GM19468 (cell line): ENCODE measurements at regions not wholly inside any gene's neighbourhood (a gene's known extent, or its start where the extent isn't known, plus 50 kb on each side); places are given as distances from the start of the nearest gene placed in this dataset.
"Not testable (repeated sequence)": the region's sequence is repeated elsewhere in the genome, so short reads cannot be mapped to it uniquely, and the experiment has no call there.

Experiments used
- ATAC-seq: cut with Tn5 transposase; IDR thresholded peaks from one replicate; pipeline ENCODE4 v1.9.1; 2021; ENCODE audit warnings: mild to moderate bottlenecking, moderate library complexity, moderate number of reproducible peaks; ENCODE audit not compliant: unreplicated experiment; ENCODE audit errors: extremely low read depth

DNA sequence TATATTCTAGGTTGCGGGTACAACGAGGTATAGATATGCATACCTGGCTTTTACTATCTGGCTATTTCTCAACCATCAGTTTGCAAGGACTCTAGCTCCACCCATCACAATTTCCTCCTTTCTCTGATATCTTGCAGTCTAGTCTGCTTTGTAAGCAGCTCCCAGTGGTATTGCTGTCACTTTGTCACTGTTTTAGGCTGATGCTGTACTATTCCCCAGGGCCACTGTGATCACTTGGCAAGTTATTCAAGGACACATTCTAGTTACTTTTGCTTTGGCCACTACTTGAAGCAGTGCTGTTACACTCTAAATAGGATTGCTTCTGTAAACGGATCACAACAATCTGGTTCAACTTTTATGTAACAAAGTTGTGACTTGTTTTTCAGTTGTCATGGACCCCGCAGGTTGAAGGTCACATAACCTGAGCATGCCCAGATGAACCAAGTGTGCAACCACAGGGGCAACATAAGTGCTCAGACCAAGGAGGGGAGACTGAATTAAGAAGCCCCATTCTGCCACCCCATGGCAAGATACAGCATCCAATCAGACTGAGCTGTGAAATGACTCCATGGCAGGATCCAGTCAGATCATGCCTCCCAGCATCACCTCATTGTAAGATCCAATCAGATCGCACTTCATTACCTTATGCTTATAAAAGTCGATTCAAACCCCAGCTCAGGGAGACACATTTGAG is 588.4 kb upstream of the CITED2 start:
- no peak for ATAC-seq

DNA sequence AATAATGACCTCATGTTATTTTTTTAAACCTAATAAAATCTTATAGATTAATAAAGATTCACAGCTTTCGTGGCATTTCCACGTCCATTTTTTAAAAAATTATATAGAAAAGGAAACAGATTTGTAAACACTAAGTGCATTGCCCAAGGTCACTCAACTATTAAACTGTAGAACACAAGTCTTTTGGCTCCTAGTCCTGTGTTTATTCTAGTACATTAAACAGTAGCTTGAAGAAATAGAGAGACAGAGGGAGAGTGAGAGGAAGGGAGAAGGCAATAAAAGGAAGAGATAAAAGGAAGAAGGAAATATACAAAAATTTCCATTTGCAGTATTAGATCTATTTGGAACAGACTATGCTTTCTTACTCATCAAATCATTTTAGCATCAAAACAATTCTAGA is 586.7 kb upstream of the CITED2 start:
- no peak for ATAC-seq

DNA sequence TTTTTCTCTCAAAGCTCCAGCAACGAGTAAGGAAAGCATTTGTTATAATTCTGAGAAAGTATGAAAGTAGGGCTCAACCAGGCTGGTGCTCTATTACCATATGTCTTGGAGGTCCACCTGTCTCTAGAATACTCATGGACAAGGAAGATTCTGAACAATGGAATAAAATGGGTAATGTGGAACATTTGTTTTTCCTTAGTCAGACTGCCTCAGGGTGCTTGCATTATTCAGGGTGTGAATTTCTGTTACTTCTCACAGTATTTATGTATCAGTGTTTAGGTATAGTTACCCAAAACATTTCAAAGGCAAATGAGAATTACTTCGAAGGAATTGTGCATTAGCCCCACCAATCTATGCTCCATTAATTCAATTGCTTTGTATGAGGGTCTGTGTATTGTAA is 586.2 kb upstream of the CITED2 start:
- ATAC-seq, result no peak

DNA sequence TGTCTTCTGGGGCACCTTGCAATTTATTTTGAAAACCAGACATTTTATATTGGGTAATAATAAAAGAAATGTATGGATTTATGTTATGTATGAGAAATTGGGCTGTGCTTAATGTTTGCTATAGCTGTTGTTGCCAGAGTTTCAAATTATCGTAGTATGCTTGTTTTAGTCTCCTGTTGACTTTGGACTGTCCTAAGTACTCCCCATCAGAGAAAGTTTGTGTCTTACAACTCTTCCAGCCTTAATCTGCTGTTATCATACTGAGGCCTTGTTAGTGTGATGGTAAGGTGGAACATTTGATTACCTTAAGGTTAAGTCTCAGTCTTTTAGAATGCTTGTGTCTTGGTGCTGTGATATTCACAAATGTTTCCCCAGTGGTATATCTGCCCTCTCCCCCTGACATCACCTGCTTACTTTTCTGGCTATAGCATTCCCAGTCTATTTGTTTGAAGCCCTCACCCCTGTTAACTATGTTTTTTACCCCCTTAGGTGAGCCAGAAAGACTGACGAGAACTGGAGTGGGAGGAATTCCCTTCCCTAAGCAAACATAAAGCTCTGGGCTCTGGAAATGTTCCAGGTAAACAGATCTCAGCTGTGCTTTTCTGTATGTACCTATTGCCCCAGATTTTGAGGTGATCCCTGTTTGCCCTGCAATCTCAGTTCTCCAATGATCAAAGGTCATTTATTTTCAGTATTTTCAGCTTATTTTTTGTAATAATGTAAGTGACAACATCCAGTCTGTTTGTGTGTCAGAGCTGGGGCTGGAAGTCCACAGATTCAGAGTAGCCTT is 581.1 kb upstream of the CITED2 start:
- ATAC-seq, result no peak

DNA sequence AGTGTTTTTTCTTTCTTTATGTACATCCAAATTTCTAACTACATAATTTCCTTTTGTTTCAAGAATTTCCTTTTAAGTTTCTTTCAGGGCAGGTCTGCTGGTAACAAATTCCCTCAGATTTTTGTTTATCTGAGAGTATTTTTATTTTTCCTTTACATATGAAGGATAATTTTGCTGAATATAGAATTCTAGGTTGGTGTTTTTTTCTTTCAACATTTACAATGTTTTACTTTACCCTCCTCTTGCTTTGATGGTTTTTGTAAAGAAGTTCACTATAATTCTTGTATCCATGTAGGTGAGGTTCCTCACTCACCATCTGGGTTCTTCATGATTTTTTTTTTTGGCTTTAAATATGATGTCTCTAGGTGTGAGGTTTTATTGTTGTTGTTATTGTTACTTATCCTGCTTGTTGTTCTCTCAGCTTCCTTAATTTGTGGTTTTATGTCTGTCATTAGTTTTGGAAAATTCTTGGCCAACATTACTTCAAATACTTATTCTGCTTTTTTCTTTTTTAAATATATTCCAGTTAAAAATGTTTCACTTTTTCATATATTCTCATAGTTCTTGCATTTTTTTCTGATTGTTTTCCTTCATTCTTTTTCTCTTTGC is 580.1 kb upstream of the CITED2 start:
- ATAC-seq, result no peak

DNA sequence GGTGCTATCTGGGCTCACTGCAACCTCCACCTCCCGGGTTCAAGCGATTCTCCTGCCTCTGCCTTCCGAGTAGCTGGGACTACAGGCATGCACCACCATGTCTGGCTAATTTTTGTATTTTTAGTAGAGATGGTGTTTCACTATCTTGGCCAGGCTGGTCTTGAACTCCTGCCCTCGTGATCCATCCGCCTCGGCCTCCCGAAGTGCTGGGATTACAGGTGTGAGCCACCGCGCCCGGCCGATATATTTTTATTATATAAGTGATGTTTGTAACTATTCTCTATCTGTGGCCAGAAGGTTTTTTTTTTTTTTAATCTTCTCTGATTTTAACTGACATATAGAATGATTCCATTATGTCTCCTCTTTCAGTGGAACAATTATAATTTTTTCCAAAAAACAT is 579.3 kb upstream of the CITED2 start:
- not testable (repeated sequence) for ATAC-seq

DNA sequence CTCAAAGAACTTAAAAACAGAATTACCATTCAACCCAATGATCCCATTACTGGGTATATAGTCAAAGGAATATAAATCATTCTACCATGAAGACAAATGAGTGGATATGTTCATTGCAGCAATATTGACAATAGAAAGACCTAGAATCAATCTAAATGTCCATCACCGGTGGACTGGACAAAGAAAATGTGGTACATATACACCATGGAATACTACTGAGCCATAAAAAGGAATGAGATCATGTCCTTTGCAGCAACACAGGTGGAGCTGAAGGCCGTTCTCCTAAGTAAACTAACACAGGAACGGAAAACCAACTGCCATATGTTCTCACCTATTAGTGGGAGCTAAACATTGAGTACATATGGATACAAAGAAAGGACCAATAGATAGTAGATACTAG is 576.7 kb upstream of the CITED2 start:
- ATAC-seq, result no peak

DNA sequence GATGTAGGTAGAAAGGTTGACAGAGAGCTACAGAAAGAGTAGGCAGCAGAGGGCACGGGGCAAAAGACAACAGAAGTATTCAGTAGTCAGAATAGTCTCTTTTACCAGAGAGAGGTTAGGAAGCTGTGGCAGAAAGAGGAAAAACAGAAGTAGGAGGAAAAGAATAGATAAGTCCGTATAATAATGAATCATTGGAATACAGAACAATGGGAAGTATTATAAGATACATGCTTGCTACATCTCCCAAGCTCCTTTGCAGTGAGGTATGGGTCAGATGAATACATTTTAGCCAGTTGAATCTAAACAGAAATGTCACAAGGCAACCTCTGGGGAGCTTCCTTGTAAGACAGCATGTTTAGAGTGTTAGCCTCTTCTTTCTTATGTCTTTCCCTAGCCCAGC is 570.5 kb upstream of the CITED2 start:
- no peak for ATAC-seq

DNA sequence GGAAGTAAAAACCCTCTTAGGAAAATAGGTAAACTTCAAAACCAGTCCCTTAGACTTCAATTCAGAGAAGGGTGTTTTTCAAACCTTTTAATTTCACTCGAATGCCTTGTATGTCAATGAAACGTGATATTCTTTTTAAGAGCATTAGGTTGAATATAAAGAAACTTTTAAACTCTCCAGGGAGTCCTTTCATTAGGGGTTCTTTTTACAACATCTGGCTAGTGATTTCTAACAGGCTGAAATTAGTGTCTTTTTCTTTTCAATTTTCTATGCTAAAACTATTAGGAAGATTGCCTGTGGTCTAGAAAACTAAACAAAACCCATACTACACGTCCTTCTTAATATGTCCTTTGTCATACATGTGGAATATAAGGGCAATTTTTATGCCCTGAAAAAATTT is 569.7 kb upstream of the CITED2 start:
- ATAC-seq, result no peak

DNA sequence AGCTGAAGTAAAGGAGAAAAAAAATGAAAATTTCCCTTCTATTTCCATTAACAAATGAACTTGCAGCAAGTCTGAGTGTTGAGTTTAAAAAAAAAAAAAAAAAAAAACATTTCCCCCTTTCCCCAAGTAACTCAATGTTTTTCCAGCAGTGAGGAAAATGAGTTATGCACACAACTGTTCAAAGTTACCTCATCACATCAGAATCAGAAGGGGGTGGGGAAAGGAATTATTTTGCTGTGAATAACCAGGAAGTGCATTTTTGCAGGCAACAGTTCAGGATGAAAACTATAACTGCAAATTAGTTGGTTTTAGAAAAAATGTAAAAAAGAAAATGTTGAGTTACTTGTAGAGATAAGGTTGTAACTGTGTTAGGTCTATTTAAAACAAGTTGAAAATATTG is 568.9 kb upstream of the CITED2 start:
- no peak for ATAC-seq

DNA sequence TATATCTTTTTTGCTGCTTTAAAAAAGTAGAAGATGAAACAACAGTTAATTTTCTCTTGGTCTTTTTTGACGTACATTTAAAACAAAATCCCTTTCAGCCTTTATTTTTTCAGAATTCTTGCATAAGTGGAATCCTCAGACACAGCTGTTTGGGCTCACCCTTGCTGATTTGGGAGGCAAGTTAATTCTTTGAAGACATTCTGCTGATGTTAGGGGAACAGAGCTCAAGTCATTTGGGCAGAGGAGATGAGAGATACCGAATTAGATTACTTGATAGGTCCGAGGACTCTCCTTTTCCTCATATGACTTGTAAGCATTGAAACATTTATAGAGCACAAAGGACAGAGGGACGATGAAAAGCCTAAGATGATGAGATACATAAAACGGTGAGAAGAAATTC is 567.9 kb upstream of the CITED2 start:
- ATAC-seq, result no peak

DNA sequence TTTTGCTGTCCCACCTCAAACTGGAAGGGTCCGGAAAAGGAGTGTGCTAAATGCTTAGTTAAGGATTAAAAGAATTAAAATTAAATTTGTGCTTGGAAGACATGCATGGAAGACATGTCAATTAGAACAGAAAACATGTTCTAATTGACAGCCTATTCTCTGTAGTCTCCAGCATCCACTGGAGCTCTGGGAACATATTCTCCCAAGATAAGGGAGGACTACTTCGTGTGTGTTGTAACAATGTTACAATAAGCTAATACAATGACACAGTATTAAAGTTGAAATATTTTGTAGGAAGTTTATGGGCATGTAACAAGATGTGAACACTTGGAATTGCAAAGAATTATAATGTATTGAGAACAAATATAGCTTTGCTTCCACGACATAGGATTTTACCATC is 567.4 kb upstream of the CITED2 start:
- ATAC-seq, result no peak

DNA sequence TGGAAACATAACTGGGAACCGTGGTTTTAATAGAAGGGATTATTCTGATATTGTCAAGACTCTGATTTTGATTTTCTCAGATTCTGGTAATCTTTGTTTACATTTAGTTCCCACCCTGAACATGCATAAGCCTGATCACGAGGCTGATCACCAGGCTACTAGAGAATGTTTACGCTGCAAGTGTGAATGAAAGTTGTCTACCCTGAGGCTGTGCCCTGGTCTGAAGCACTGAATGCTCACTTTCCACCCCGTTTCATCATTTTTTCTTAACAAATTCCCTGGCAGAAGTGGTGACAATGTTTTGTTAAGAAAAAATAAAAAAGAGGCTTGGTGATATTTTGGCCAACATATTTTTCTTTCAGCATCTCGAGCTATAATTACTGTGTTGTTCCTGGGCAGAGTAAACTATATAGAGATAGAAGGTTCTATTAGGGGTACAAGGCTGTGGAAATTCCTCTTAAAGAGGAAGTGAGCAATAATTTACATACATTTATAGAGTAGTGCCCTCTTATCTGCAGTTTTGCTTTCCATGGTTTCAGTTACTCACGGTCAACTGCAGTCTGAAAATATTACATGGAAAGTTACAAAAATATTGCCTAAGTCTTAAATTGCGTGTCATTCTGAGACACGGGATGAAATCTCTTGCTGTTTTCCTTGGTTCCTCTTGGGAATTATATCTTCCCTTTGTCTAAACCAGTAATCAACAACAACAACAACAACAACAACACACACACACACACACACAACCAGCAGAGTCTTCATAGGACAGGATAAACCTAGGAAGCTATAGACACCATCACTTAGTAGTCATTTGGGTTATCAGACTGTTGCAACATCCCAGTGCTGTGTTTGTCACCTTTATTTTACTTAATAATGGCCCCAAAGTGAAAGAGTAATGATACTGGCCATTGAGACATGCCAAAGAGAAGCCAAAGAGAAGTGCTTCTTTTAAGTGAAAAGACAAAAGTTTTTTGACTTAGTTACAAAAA is 566.6 kb upstream of the CITED2 start:
- ATAC-seq, result peak; percentile 95

DNA sequence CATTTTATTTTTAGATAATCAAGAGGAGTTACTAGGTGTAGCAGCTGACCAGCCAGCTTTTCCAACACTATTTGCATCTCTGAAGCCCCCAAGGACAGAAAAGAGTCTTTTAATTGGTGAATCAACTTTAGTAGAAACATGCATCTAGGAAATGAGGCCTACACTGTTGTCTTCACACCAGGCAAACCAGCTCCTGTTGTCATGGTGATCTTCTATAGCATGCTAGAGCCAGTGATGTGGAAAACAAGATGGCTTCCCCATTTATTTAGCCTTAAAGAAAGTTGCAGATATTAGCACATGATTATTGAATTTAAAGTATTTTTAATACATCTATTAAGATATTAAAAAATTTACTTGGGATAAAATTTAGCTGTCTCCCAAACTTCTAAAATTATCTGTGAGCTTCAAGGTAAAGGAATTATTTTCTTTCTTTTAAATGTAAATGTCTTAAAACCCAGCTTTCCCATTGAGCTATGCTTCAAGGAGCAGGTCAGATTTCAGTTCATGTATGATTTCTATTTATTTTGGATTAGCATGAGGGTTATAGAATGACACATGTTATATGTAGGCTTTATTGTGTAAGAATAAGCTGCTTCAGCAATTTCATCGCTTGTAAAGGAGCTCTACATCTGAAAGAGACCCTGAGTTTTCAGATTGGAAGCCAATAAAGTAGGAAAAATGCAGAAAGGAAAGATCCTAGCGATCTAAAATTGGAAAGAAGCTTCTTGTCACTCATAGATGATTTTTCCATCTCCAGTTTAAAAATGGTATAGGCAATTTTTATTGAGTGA is 564.9 kb upstream of the CITED2 start:
- ATAC-seq, result no peak

DNA sequence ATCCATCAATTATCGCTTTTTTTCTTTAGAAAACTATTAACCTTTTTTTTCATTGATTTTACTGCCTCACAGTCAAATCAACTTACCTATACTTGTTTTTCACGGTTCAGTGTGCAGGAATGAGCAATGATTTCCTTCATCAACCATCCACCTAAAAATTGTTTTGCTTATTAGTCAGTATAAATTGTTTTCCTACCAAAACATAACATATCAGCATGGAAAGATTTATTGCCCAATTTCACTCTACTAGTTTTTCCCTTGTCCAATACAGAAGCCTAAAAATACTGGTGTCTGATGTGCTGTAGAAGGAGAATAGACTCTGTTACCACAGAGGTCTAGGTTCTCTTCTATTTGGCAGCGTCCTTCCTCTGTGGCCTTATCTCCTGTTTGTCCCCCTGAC is 558.2 kb upstream of the CITED2 start:
- no peak for ATAC-seq

DNA sequence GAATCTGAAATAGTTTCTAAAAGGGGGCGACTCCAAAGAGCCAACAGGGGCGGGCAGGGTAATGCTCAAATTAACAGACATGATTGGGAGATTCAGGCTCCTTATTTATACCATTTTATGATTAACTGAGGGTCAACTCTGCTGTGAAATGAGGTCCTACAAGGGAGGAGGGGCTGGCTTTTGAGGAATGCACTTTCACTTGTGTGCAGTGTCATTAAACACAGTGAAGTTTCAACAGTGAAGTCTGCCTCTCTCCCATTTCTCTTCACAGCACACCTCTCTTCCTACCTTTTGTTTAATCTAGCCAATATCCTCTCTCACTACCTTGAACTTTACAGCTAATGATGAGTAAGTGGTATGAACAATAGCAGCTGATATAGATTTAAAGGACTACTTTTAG is 557.3 kb upstream of the CITED2 start:
- ATAC-seq, result no peak

DNA sequence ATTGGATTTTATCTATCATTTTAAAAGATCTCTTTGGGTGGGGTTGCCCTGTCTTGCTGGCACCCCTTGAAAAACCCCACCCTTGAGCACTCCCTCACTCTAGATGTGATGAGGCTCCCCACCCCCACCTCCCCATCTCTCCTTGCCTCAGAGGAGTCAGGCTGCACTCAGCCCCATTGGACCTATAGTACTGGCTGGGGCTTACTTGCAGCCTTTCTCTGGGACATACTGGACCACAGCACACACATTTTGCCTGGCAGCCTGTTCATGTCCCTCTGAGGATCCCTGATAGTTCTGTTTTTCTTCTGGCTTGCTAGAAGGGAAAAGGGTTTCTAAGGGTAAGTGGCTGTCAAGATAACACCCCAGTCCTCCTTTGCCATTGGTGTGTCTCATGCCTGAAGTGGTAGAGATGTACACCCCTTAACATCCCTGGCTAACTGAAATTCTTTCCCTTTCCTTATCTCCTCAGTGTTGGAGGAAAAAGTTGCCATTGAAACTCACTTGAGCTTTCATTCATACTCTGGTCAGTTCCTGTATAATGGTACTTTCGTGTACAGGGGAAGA is 553.4 kb upstream of the CITED2 start:
- ATAC-seq, result no peak

DNA sequence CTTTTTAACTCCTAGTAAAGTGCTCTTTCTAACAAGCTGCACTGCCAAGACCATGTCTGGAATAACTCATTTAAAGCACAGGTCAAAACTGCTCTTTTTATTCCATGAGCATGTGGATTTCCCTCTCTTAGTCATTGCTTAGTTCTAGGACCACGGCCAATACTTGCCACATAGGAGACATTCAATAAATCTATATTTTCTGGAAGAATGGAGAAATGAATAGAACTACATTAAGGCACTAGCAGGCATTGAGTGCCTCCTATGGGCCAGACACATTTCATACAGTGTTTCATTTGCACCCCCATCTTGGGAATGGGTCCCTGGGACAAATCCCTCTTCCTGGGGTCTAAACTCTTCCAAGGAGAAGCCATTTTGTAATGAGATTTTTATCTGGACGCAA is 552.8 kb upstream of the CITED2 start:
- no peak for ATAC-seq

DNA sequence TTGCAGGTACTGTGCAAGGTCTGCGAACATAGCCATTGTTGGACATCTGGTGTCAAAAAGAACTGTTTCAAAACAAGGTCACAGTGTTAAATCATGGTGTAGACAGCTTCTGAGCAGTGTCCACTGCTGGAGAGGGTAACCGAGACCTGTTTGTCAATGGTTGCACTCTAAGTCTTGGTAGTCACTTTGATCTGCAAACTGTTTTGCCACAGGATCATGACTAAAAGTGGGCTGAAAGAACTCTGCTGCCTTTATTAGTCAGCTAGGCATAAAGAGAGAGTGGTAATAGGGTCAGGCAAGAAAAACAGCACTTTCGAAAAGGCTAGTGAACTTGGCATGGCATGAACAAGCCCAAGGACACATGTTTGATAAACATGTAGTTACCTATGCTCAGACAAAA is 552.3 kb upstream of the CITED2 start:
- ATAC-seq, result no peak
